ENCODE measurements at regions not wholly inside any gene's neighbourhood (a gene's known extent, or its start where the extent isn't known, plus 50 kb on each side); places are given as distances from the start of the nearest gene placed in this dataset.

GRCh38 chr2:88880441-88880953, 189.0 kb downstream of the RPIA start:
- Histone ChIP-seq H3K4me1 (ENCODE audit: control insufficient read depth in 1 of 2, insufficient read depth in 2 of 2, low read length in 2 of 2) (no peaks in the 10 kb centered on the region), H3K4me2 (ENCODE audit: low read length) (no peak overlapping the region), H3K27me3 (ENCODE audit: insufficient read depth, low read length) (peaks cover 39% of the 10 kb centered on the region), H3K27ac (ENCODE audit: low read depth, low read length) (no peak overlapping the region), H3K9ac (ENCODE audit: low read length) (no peak overlapping the region), H2AFZ (ENCODE audit: low read depth, low read length, poor library complexity, severe bottlenecking) (no peak overlapping the region), H3K9me2 (ENCODE audit: insufficient read depth) (no peaks in the 10 kb centered on the region), H3K79me2 (ENCODE audit: insufficient read depth, low read length) (no peaks in the 10 kb centered on the region), H3K4me3 (replicated peaks in 1 of 2; ENCODE audit: low read depth in 1 of 2, low read length in 2 of 2) (no peak overlapping the region), H3K9me3 (ENCODE audit: control insufficient read depth in 1 of 2, insufficient read depth in 1 of 2, low read depth in 1 of 2, low read length in 2 of 2) (no peaks in the 10 kb centered on the region), H3K36me3 (ENCODE audit: control insufficient read depth in 1 of 2, insufficient read depth in 2 of 2, low read length in 2 of 2) (no peaks in the 10 kb centered on the region), H4K20me1 (ENCODE audit: insufficient read depth) (no peaks in the 10 kb centered on the region)
- TF ChIP-seq RAD21 (IDR thresholded peaks at IDR 0.05; ENCODE audit: low read depth) = peak; percentile 66
- no peak for TF ChIP-seq ZNF274 (IDR thresholded peaks at IDR 0.05; ENCODE audit: low read depth, low read length)
- peak; percentile 64 to 76 (median 74) for TF ChIP-seq CTCF (IDR thresholded peaks at IDR 0.05 in 2 of 3, conservative IDR thresholded peaks at IDR 0.05 in 1 of 3; ENCODE audit: borderline replicate concordance in 1 of 3, insufficient read depth in 1 of 3, low read depth in 2 of 3, low read length in 2 of 3)
- CTCF ChIA-PET = interaction anchor here (0.7 to 1.9 kb wide), 37 partner anchors 9 to 392 kb away, joined by 3 to 19 read pairs (median 5); no protein-coding TSS in a partner anchor
- peak; percentile 94 for ATAC-seq
- BruUV-seq (replicated peaks) = no TSS peak
- POLR2A ChIA-PET = interaction anchor here (0.8 kb wide), 1 partner anchor 49 kb away, joined by 3 read pairs; no protein-coding TSS in a partner anchor
- RAD21 ChIA-PET (ENCODE audit: low non-redundant PET in 1 of 2, low total read pairs in 2 of 2, uncharacterized antibody in 2 of 2, unreplicated experiment in 2 of 2) = interaction anchor here in 1 of 2 experiments (1.2 kb wide), 1 partner anchor 23 kb away, joined by 3 read pairs; no protein-coding TSS in a partner anchor
- DNase-seq (ENCODE audit: low read depth, low spot score) = peak; percentile 43
- intact Hi-C loops (cut with micrococcal nuclease) = no loop called here

- no peak for ATAC-seq
- H3K9me2 ChIP-seq (ENCODE audit: insufficient read depth) = no peaks in the 10 kb centered on the region
- ChIA-PET POLR2A (no interaction called here), CTCF (interaction anchor here (1.6 kb wide), 1 partner anchor 14 kb away, joined by 3 read pairs; no protein-coding TSS in a partner anchor), RAD21 (ENCODE audit: low non-redundant PET in 1 of 2, low total read pairs in 2 of 2, uncharacterized antibody in 2 of 2, unreplicated experiment in 2 of 2) (no interaction called here)
- no peaks in the 10 kb centered on the region for H4K20me1 ChIP-seq (ENCODE audit: insufficient read depth)
- no peaks in the 10 kb centered on the region for H3K79me2 ChIP-seq (ENCODE audit: insufficient read depth, low read length)
- H3K9ac ChIP-seq (ENCODE audit: low read length) = no peak overlapping the region
- no peak overlapping the region for H3K27ac ChIP-seq (ENCODE audit: low read depth, low read length)
- BruUV-seq (replicated peaks) = no TSS peak
- no peak overlapping the region for H3K4me3 ChIP-seq (replicated peaks in 1 of 2; ENCODE audit: low read depth in 1 of 2, low read length in 2 of 2)
- no peak overlapping the region for H2AFZ ChIP-seq (ENCODE audit: low read depth, low read length, poor library complexity, severe bottlenecking)
- no peaks in the 10 kb centered on the region for H3K4me1 ChIP-seq (ENCODE audit: control insufficient read depth in 1 of 2, insufficient read depth in 2 of 2, low read length in 2 of 2)
- intact Hi-C loops (cut with micrococcal nuclease) = no loop called here
- H3K27me3 ChIP-seq (ENCODE audit: insufficient read depth, low read length) = peaks cover 19% of the 10 kb centered on the region; the same call in 1 of the 2 replicates
- H3K9me3 ChIP-seq (ENCODE audit: control insufficient read depth in 1 of 2, insufficient read depth in 1 of 2, low read depth in 1 of 2, low read length in 2 of 2) = no peaks in the 10 kb centered on the region
- DNase-seq (ENCODE audit: low read depth, low spot score) = no peak
- H3K36me3 ChIP-seq (ENCODE audit: control insufficient read depth in 1 of 2, insufficient read depth in 2 of 2, low read length in 2 of 2) = no peaks in the 10 kb centered on the region
- no peak overlapping the region for H3K4me2 ChIP-seq (ENCODE audit: low read length)
- no peak for TF ChIP-seq POLR2AphosphoS5 (IDR thresholded peaks at IDR 0.05; ENCODE audit: low read depth, low read length)
- TF ChIP-seq SIN3A (IDR thresholded peaks at IDR 0.05; ENCODE audit: low read depth) = no peak
- TF ChIP-seq JUND (IDR thresholded peaks at IDR 0.05) = no peak
- TF ChIP-seq RAD21 (IDR thresholded peaks at IDR 0.05; ENCODE audit: low read depth) = no peak
- no peak for TF ChIP-seq CBX3 (IDR thresholded peaks at IDR 0.05; ENCODE audit: low read depth)
- TF ChIP-seq YY1 (IDR thresholded peaks at IDR 0.05; ENCODE audit: extremely low read depth, insufficient replicate concordance, low read depth, low read length) = no peak
- no peak for TF ChIP-seq ZFX (IDR thresholded peaks at IDR 0.05)
- no peak for TF ChIP-seq ATF3 (IDR thresholded peaks at IDR 0.05)
- TF ChIP-seq REST (IDR thresholded peaks at IDR 0.05; ENCODE audit: low read depth) = no peak
Observed at GRCh38 chr2:88885275-88885674, 193.8 kb downstream of the RPIA start.

All from HCT116 (cell line).